ENCODE measurements at regions not wholly inside any gene's neighbourhood (a gene's known extent, or its start where the extent isn't known, plus 50 kb on each side); places are given as distances from the start of the nearest gene placed in this dataset.

- no peak for TF ChIP-seq CTCF (IDR thresholded peaks at IDR 0.05; ENCODE audit: low read depth, low read length)
- no peaks in the 10 kb centered on the region for H3K27me3 ChIP-seq
- no peaks in the 10 kb centered on the region for H3K9me3 ChIP-seq (ENCODE audit: low read depth)
- DNase-seq (ENCODE audit: low read depth in 1 of 2, low spot score in 1 of 2) = no peak
- no peaks in the 10 kb centered on the region for H3K36me3 ChIP-seq
- no peak overlapping the region for H3K27ac ChIP-seq
- no peak overlapping the region for H3K4me3 ChIP-seq
- no peaks in the 10 kb centered on the region for H3K4me1 ChIP-seq (ENCODE audit: low read depth)
Measured at GRCh38 chr18:47619771-47620448, 310.5 kb downstream of the SMAD2 start.

- Histone ChIP-seq H3K9me3 (ENCODE audit: low read depth) (no peaks in the 10 kb centered on the region), H3K36me3 (no peaks in the 10 kb centered on the region), H3K27ac (no peak overlapping the region), H3K27me3 (no peaks in the 10 kb centered on the region), H3K4me1 (ENCODE audit: low read depth) (no peaks in the 10 kb centered on the region), H3K4me3 (no peak overlapping the region)
- DNase-seq (ENCODE audit: low read depth in 1 of 2, low spot score in 1 of 2) = no peak
- TF ChIP-seq CTCF (IDR thresholded peaks at IDR 0.05; ENCODE audit: low read depth, low read length) = no peak
Measured at GRCh38 chr18:47618758-47619157, 311.7 kb downstream of the SMAD2 start.

GRCh38 chr18:47615043-47615442 lies 315.4 kb downstream of the SMAD2 start:
- no peak overlapping the region for H3K27ac ChIP-seq
- TF ChIP-seq CTCF (IDR thresholded peaks at IDR 0.05; ENCODE audit: low read depth, low read length) = no peak
- no peaks in the 10 kb centered on the region for H3K27me3 ChIP-seq
- H3K4me3 ChIP-seq = no peak overlapping the region
- H3K4me1 ChIP-seq (ENCODE audit: low read depth) = no peaks in the 10 kb centered on the region
- H3K9me3 ChIP-seq (ENCODE audit: low read depth) = no peaks in the 10 kb centered on the region
- H3K36me3 ChIP-seq = no peaks in the 10 kb centered on the region
- DNase-seq (ENCODE audit: low read depth in 1 of 2, low spot score in 1 of 2) = no peak

GRCh38 chr18:47613929-47614328 lies 316.5 kb downstream of the SMAD2 start:
- no peak overlapping the region for H3K4me3 ChIP-seq
- H3K36me3 ChIP-seq = no peaks in the 10 kb centered on the region
- no peak for DNase-seq (ENCODE audit: low read depth in 1 of 2, low spot score in 1 of 2)
- TF ChIP-seq CTCF (IDR thresholded peaks at IDR 0.05; ENCODE audit: low read depth, low read length) = no peak
- H3K4me1 ChIP-seq (ENCODE audit: low read depth) = no peaks in the 10 kb centered on the region
- no peak overlapping the region for H3K27ac ChIP-seq
- no peaks in the 10 kb centered on the region for H3K9me3 ChIP-seq (ENCODE audit: low read depth)
- H3K27me3 ChIP-seq = no peaks in the 10 kb centered on the region

DNA sequence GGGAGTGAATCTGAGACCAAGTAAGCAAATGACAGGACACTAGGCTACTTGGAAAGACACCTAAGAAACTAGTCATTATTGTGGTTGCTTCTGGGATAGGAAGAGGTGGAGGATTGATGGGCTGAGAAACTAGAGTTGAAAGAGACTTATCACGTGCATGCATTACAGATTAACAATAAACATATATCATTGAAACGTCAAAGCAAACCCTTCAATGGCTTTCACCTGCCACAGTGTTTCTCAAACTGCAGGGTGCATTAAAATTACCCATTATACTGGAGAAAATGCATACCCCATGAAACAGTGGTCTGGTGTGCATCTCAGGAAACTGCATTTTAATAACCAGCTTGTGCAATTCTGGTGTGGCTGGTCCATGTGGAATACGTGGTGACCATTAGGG lies 318.8 kb downstream of the SMAD2 start:
- no peak overlapping the region for H3K27ac ChIP-seq
- H3K9me3 ChIP-seq (ENCODE audit: low read depth) = no peaks in the 10 kb centered on the region
- H3K4me3 ChIP-seq = no peak overlapping the region
- H3K27me3 ChIP-seq = no peaks in the 10 kb centered on the region
- H3K4me1 ChIP-seq (ENCODE audit: low read depth) = no peaks in the 10 kb centered on the region
- no peak for DNase-seq (ENCODE audit: low read depth in 1 of 2, low spot score in 1 of 2)
- TF ChIP-seq CTCF (IDR thresholded peaks at IDR 0.05; ENCODE audit: low read depth, low read length) = no peak
- H3K36me3 ChIP-seq = no peaks in the 10 kb centered on the region
